ENCODE measurements at regions not wholly inside any gene's neighbourhood (a gene's known extent, or its start where the extent isn't known, plus 50 kb on each side); places are given as distances from the start of the nearest gene placed in this dataset.

GRCh38 chr10:10532236-10532635, 485.4 kb upstream of the CELF2 start:
- H3K4me3 ChIP-seq (ENCODE audit: low read depth, low read length, poor library complexity, severe bottlenecking) = no peak overlapping the region
- H3K79me2 ChIP-seq (ENCODE audit: insufficient read depth, low read length) = no peaks in the 10 kb centered on the region
- no peak overlapping the region for H3K27ac ChIP-seq (ENCODE audit: low read depth, low read length, poor library complexity, severe bottlenecking)
- H2AFZ ChIP-seq (ENCODE audit: low read length) = no peak overlapping the region
- H3K9me3 ChIP-seq (ENCODE audit: low read length) = no peaks in the 10 kb centered on the region
- H3K4me2 ChIP-seq (ENCODE audit: low read length) = no peak overlapping the region
- no peak overlapping the region for H3K9ac ChIP-seq (ENCODE audit: low read length)
- no peaks in the 10 kb centered on the region for H3K9me2 ChIP-seq (ENCODE audit: low read depth, low read length)
- H3K36me3 ChIP-seq (ENCODE audit: insufficient read depth, low read length) = no peaks in the 10 kb centered on the region
- no peaks in the 10 kb centered on the region for H4K20me1 ChIP-seq (ENCODE audit: insufficient read depth, low read length)
- no peaks in the 10 kb centered on the region for H3K4me1 ChIP-seq (ENCODE audit: insufficient read depth, low read length, severe bottlenecking)
- H3F3A ChIP-seq (ENCODE audit: insufficient read depth, low read length) = no peaks in the 10 kb centered on the region
- H3K27me3 ChIP-seq (ENCODE audit: insufficient read depth, low read length) = no peaks in the 10 kb centered on the region
- TF ChIP-seq CTCF (IDR thresholded peaks at IDR 0.05; ENCODE audit: low read length) (no peak), EZH2 (IDR thresholded peaks at IDR 0.05; ENCODE audit: borderline replicate concordance, low read length) (no peak)

- no peaks in the 10 kb centered on the region for H3K9me3 ChIP-seq (ENCODE audit: low read length)
- TF ChIP-seq CTCF (IDR thresholded peaks at IDR 0.05; ENCODE audit: low read length) (no peak), EZH2 (IDR thresholded peaks at IDR 0.05; ENCODE audit: borderline replicate concordance, low read length) (no peak)
Observed at GRCh38 chr10:10532826-10533225, 484.8 kb upstream of the CELF2 start.

GRCh38 chr10:10533437-10533836, 484.2 kb upstream of the CELF2 start:
- Histone ChIP-seq H3K4me2 (ENCODE audit: low read length) (no peak overlapping the region), H3F3A (ENCODE audit: insufficient read depth, low read length) (no peaks in the 10 kb centered on the region), H3K27me3 (ENCODE audit: insufficient read depth, low read length) (no peaks in the 10 kb centered on the region), H4K20me1 (ENCODE audit: insufficient read depth, low read length) (no peaks in the 10 kb centered on the region), H3K4me1 (ENCODE audit: insufficient read depth, low read length, severe bottlenecking) (no peaks in the 10 kb centered on the region), H3K4me3 (ENCODE audit: low read depth, low read length, poor library complexity, severe bottlenecking) (no peak overlapping the region), H3K9me3 (ENCODE audit: low read length) (no peaks in the 10 kb centered on the region), H3K9ac (ENCODE audit: low read length) (no peak overlapping the region), H3K79me2 (ENCODE audit: insufficient read depth, low read length) (no peaks in the 10 kb centered on the region), H3K36me3 (ENCODE audit: insufficient read depth, low read length) (no peaks in the 10 kb centered on the region), H3K9me2 (ENCODE audit: low read depth, low read length) (no peaks in the 10 kb centered on the region), H3K27ac (ENCODE audit: low read depth, low read length, poor library complexity, severe bottlenecking) (no peak overlapping the region), H2AFZ (ENCODE audit: low read length) (no peak overlapping the region)
- TF ChIP-seq EZH2 (IDR thresholded peaks at IDR 0.05; ENCODE audit: borderline replicate concordance, low read length) = no peak
- no peak for TF ChIP-seq CTCF (IDR thresholded peaks at IDR 0.05; ENCODE audit: low read length)

More at GRCh38 chr10:10532826-10533225, 484.8 kb upstream of the CELF2 start:
- Histone ChIP-seq H3K9ac (ENCODE audit: low read length) (no peak overlapping the region), H3K79me2 (ENCODE audit: insufficient read depth, low read length) (no peaks in the 10 kb centered on the region), H3F3A (ENCODE audit: insufficient read depth, low read length) (no peaks in the 10 kb centered on the region), H3K4me1 (ENCODE audit: insufficient read depth, low read length, severe bottlenecking) (no peaks in the 10 kb centered on the region), H3K36me3 (ENCODE audit: insufficient read depth, low read length) (no peaks in the 10 kb centered on the region), H3K4me2 (ENCODE audit: low read length) (no peak overlapping the region), H3K4me3 (ENCODE audit: low read depth, low read length, poor library complexity, severe bottlenecking) (no peak overlapping the region), H3K9me2 (ENCODE audit: low read depth, low read length) (no peaks in the 10 kb centered on the region), H4K20me1 (ENCODE audit: insufficient read depth, low read length) (no peaks in the 10 kb centered on the region), H2AFZ (ENCODE audit: low read length) (no peak overlapping the region), H3K27me3 (ENCODE audit: insufficient read depth, low read length) (no peaks in the 10 kb centered on the region), H3K27ac (ENCODE audit: low read depth, low read length, poor library complexity, severe bottlenecking) (no peak overlapping the region)
